HepG2 (cell line): ENCODE measurements at regions not wholly inside any gene's neighbourhood (a gene's known extent, or its start where the extent isn't known, plus 50 kb on each side); places are given as distances from the start of the nearest gene placed in this dataset.

ENCODE experiments used
- ATAC-seq: fragments of 200-7000 bp; cut with Tn5 transposase; 3 replicates; pipeline ENCODE4 v1.9.1; 2020; ENCODE audit warnings: mild to moderate bottlenecking, moderate library complexity
- BruUV-seq: library from RNA; stranded (reverse); fragments of 400-500 nt; replicated peaks from 2 replicates; lab custom pipeline; 2021; lab: Mats Ljungman, UMichigan
- CTCF ChIA-PET: fragments of 300-600 bp; formaldehyde crosslinking; extraction: SDS; loops from one replicate; lab custom pipeline; 2021; ENCODE audit warnings: low total read pairs, inconsistent platforms, low intra/inter-chr PET ratio; lab: Yijun Ruan, JAX
- POLR2A ChIA-PET: fragments of 350-600 bp; sonication (Branson Sonifier 250); formaldehyde crosslinking; loops from one replicate; lab custom pipeline; 2020; ENCODE audit warnings: antibody characterized with exemption, inconsistent platforms; lab: Yijun Ruan, JAX
- DNase-seq: peaks from one replicate; pipeline ENCODE4 v3.0.0-alpha.2; 2015; ENCODE audit warnings: low spot score
- FAIRE-seq: peaks from 3 replicates; lab custom pipeline; 2011; peaks lifted over from hg19 to GRCh38; lab: Jason Lieb, UNC
- H2AFZ ChIP-seq: one replicate; pipeline ENCODE4 v1.6.1; 2011; ENCODE audit warnings: low read length, inconsistent platforms
- H3K27ac ChIP-seq: fragments of 300-600 bp; 3 replicates; pipeline ENCODE4 v1.8.0; 2011; ENCODE audit warnings: mixed run types, mild to moderate bottlenecking, mixed read lengths, low read length, inconsistent platforms; ENCODE audit not compliant: insufficient read depth; ENCODE audit errors: extremely low read length
- H3K27me3 ChIP-seq, 2 experiments: fragments of 200-600 bp in 1 of 2; 2 replicates in 1 of 2; 3 replicates in 1 of 2; pipeline versions ENCODE4 v1.6.0 to v1.8.0; 2011; ENCODE audit warnings: low read length in 2 of 2, mild to moderate bottlenecking in 2 of 2, moderate library complexity in 2 of 2, inconsistent platforms in 1 of 2; ENCODE audit not compliant: insufficient read depth in 2 of 2, control insufficient read depth in 1 of 2
- H3K36me3 ChIP-seq, 2 experiments: fragments of 200-600 bp in 1 of 2; replicated peaks in 1 of 2; 2 replicates in 1 of 2; 3 replicates in 1 of 2; pipeline versions ENCODE4 v1.5.1 to v1.8.0; 2011; ENCODE audit warnings: low read length in 2 of 2, inconsistent platforms in 1 of 2; ENCODE audit not compliant: insufficient read depth in 2 of 2, control insufficient read depth in 1 of 2
- H3K4me1 ChIP-seq: 2 replicates; pipeline ENCODE4 v1.5.1; 2012; ENCODE audit warnings: low read length, inconsistent platforms; ENCODE audit not compliant: insufficient read depth
- H3K4me2 ChIP-seq: 2 replicates; pipeline ENCODE4 v1.6.0; 2011; ENCODE audit warnings: low read depth, low read length, inconsistent platforms
- H3K4me3 ChIP-seq, 3 experiments: fragments of 200-600 bp in 1 of 3; sonication (generic), shearing (Covaris generic) in 1 of 3; replicated peaks in 1 of 3; 2 replicates each; pipeline ENCODE4 v1.5.1; 2011 to 2016; ENCODE audit warnings: low read length in 3 of 3, inconsistent platforms in 2 of 3, low read depth in 2 of 3, mild to moderate bottlenecking in 2 of 3, control low read depth in 1 of 3, mixed read lengths in 1 of 3; ENCODE audit not compliant: insufficient read depth in 1 of 3
- H3K79me2 ChIP-seq: one replicate; pipeline ENCODE4 v1.6.1; 2011; ENCODE audit warnings: low read length, inconsistent platforms; ENCODE audit not compliant: insufficient read depth
- H3K9ac ChIP-seq: 2 replicates; pipeline ENCODE4 v1.6.0; 2011; ENCODE audit warnings: mild to moderate bottlenecking, low read depth, low read length, inconsistent platforms; ENCODE audit not compliant: insufficient read depth
- H3K9me3 ChIP-seq: 2 replicates; pipeline ENCODE4 v1.5.1; 2012; ENCODE audit warnings: mild to moderate bottlenecking, low read length
- H4K20me1 ChIP-seq: 2 replicates; pipeline ENCODE4 v1.6.0; 2011; ENCODE audit warnings: inconsistent platforms, mild to moderate bottlenecking, low read length, moderate library complexity; ENCODE audit not compliant: insufficient read depth
- AGO2 ChIP-seq: fragments of 200-400 bp; formaldehyde crosslinking; optimal IDR thresholded peaks from 2 replicates; pipeline ENCODE3; 2017; ENCODE audit warnings: mild to moderate bottlenecking, low read depth, low read length, moderate library complexity
- CHCHD3 ChIP-seq: sonication (generic); formaldehyde crosslinking; IDR thresholded peaks from 2 replicates; pipeline ENCODE4 v1.8.0; 2022; ENCODE audit warnings: mild to moderate bottlenecking, missing genetic modification reagents, moderate library complexity
- FOXK2 ChIP-seq: fragments of 450-650 bp; IDR thresholded peaks from 2 replicates; pipeline ENCODE4 v1.6.1; 2016
- HNF1A ChIP-seq, 2 experiments: sonication (generic) in 1 of 2; formaldehyde crosslinking in 1 of 2; IDR thresholded peaks; 2 replicates each; pipeline versions ENCODE4 v1.4.0 to v1.6.1; 2016 to 2020; ENCODE audit warnings: borderline replicate concordance in 1 of 2, low read depth in 1 of 2, mild to moderate bottlenecking in 1 of 2, missing genetic modification reagents in 1 of 2
- MTA1 ChIP-seq: sonication (generic); formaldehyde crosslinking; IDR thresholded peaks from 2 replicates; pipeline ENCODE4 v1.4.0; 2020; ENCODE audit warnings: missing genetic modification reagents, mild to moderate bottlenecking, borderline replicate concordance
- POLR2A ChIP-seq, 2 experiments: IDR thresholded peaks; 2 replicates each; pipeline ENCODE4 v1.6.1; 2011; ENCODE audit warnings: low read depth in 2 of 2, low read length in 2 of 2, mild to moderate bottlenecking in 1 of 2, moderate library complexity in 1 of 2; ENCODE audit not compliant: insufficient read depth in 1 of 2
- RARA ChIP-seq: IDR thresholded peaks from 2 replicates; pipeline ENCODE4 v1.6.1; 2016; ENCODE audit warnings: missing genetic modification reagents, missing compliant biosample characterization
- RNF219 ChIP-seq: sonication (generic); formaldehyde crosslinking; IDR thresholded peaks from 2 replicates; pipeline ENCODE4 v1.5.0; 2020; ENCODE audit warnings: mild to moderate bottlenecking, missing genetic modification reagents
- TAF1 ChIP-seq: sonication (generic); formaldehyde crosslinking; IDR thresholded peaks from 2 replicates; pipeline ENCODE4 v1.4.0; 2020; ENCODE audit warnings: missing genetic modification reagents
- ZIK1 ChIP-seq: sonication (generic); formaldehyde crosslinking; IDR thresholded peaks from 2 replicates; pipeline ENCODE4 v1.5.0; 2020; ENCODE audit warnings: mild to moderate bottlenecking, low read depth, missing genetic modification reagents, borderline replicate concordance
- ZNF670 ChIP-seq: sonication (generic); formaldehyde crosslinking; IDR thresholded peaks from 2 replicates; pipeline ENCODE4 v1.8.0; 2022; ENCODE audit warnings: mild to moderate bottlenecking, missing genetic modification reagents, borderline replicate concordance
- WGBS: methylation state at CpG from one replicate; pipeline ENCODE4 v1.1.6; 2017; ENCODE audit warnings: low lambda C conversion rate; 5-methylcytosine and 5-hydroxymethylcytosine counted together
- in situ Hi-C: cut with HindIII; loops from 2 replicates; pipeline ENCODE4 v1.10.0; 2017; ENCODE audit warnings: low pct_unique_long_range_greater_than_20kb; ENCODE audit not compliant: extremely low pct_ligation_motif_present
- intact Hi-C: fragments of 100-400 bp; cut with micrococcal nuclease; formaldehyde crosslinking; loops from one replicate; pipeline ENCODE4 v1.10.0; 2022; ENCODE audit not compliant: unreplicated experiment

DNA sequence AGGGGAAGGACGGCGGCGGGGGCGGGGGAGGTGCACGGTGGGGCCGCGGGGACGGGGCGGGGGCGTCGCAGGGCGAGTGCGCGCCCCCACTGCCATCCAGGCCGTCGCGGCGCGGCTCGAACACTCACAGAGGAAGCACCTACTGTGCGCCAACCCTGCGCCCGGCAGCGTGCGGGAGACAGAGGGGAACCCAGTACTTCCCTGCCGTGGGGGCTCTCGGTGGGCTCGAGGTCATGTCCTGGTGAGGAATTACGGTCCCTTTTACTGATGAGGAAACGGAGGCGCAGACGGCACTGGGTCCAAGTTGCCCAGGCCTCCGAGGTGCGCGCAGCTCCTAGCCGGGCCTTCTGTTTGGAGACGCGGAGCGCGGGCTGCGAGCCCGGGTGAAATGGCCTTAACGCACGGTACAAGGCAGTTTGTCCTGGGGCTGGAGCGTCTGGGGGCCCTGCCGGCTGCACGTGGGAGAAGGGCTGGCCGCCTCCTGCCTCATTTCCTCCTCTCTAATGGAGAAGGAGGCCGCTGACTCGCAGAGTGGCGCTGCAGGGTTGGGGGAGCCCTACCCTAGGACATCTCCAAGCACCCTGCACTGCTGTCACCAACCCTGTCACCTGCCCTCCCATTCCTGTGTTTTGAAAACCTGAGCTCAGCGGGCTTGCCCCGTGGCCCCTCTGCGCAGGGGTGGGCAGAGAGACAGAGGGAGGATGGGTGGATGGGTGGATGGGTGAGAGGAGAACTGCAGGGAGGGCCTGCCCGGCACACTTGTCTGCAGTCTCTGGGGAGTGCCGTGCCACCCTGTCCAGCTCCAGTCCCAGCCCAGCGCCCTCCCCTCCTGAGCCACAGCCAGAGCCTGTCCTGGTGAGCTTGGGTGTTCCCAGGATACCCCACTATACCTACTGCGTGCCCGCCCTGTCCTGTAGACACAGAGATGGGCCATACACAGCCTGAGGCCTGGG lies 106.0 kb downstream of the ADRA2C start:
- no peak for DNase-seq
- no peak overlapping the region for H3K4me3 ChIP-seq
- TF ChIP-seq MTA1, result no peak
- no peak for TF ChIP-seq FOXK2
- TF ChIP-seq ZNF670 (CRISPR knock-in tag), result no peak
- TF ChIP-seq POLR2A (IDR thresholded peaks at IDR 0.05; ENCODE audit: insufficient read depth in 1 of 2, low read depth in 2 of 2, low read length in 2 of 2), result no peak
- no peak for TF ChIP-seq HNF1A (IDR thresholded peaks at IDR 0.05; ENCODE audit: low read depth)
- no peak for TF ChIP-seq HNF1A (CRISPR knock-in tag; IDR thresholded peaks at IDR 0.05; ENCODE audit: borderline replicate concordance)
- TF ChIP-seq CHCHD3 (CRISPR knock-in tag), result no peak
- TF ChIP-seq RNF219, result no peak
- TF ChIP-seq ZIK1, result no peak
- no peak for TF ChIP-seq AGO2
- no peak for TF ChIP-seq TAF1 (CRISPR knock-in tag)
- no peak for TF ChIP-seq RARA (CRISPR knock-in tag)
- TF ChIP-seq, all 625 proteins: peak for 0
- H4K20me1 ChIP-seq, result no peaks in the 10 kb centered on the region
- ChIA-PET POLR2A (no interaction called here), CTCF (no interaction called here)
- 85% methylated on average over 30 of the region's 59 CpGs for WGBS
- in situ Hi-C loops, result loop anchor here (5.0 kb wide), 1 partner anchor 85 kb away; no protein-coding TSS in a partner anchor
- no peak overlapping the region for H3K9ac ChIP-seq
- H3K27ac ChIP-seq, result no peak overlapping the region
- intact Hi-C loops, result loop anchor here (10.0 kb wide), 1 partner anchor 47 kb away; no protein-coding TSS in a partner anchor
- FAIRE-seq (no peak), ATAC-seq (no peak)
- H3K27me3 ChIP-seq, result peaks cover 0 to 32% of the 10 kb centered on the region in 2 experiments; a peak in 3 of 5 replicates
- H3K9me3 ChIP-seq, result no peaks in the 10 kb centered on the region
- no TSS peak for BruUV-seq
- H3K4me2 ChIP-seq, result no peak overlapping the region
- no peak overlapping the region for H2AFZ ChIP-seq
- peaks cover 20% of the 10 kb centered on the region for H3K4me1 ChIP-seq
- H3K36me3 ChIP-seq, result no peaks in the 10 kb centered on the region
- H3K79me2 ChIP-seq, result no peaks in the 10 kb centered on the region
